Liver (tissue), 7 donors: ENCODE measurements at regions not wholly inside any gene's neighbourhood (a gene's known extent, or its start where the extent isn't known, plus 50 kb on each side); places are given as distances from the start of the nearest gene placed in this dataset.

Experiments used
- DNase-seq: peaks from one replicate; pipeline ENCODE4 v3.0.0-alpha.2; 2017; ENCODE audit warnings: low spot score
- H3K27ac ChIP-seq, 2 donors: one replicate each; pipeline ENCODE4 v1.7.0; 2013; ENCODE audit warnings: inconsistent platforms in 2 of 2, low read length in 2 of 2, control low read depth in 1 of 2, low read depth in 1 of 2, mild to moderate bottlenecking in 1 of 2
- H3K27me3 ChIP-seq, 4 donors: one replicate each; pipeline versions ENCODE4 v1.6.1 to v1.7.0; 2013; ENCODE audit warnings: low read length in 3 of 4, inconsistent platforms in 1 of 4, mild to moderate bottlenecking in 1 of 4, moderate library complexity in 1 of 4; ENCODE audit not compliant: control insufficient read depth in 4 of 4, insufficient read depth in 4 of 4
- H3K36me3 ChIP-seq, 4 donors: one replicate each; pipeline versions ENCODE4 v1.6.1 to v1.7.0; 2013; ENCODE audit warnings: low read length in 3 of 4, mild to moderate bottlenecking in 3 of 4, low read depth in 1 of 4, moderate library complexity in 1 of 4; ENCODE audit not compliant: control insufficient read depth in 4 of 4, insufficient read depth in 3 of 4
- H3K4me1 ChIP-seq, 4 donors: one replicate each; pipeline versions ENCODE4 v1.6.1 to v1.7.0; 2013; ENCODE audit warnings: low read length in 3 of 4, mild to moderate bottlenecking in 3 of 4, moderate library complexity in 1 of 4; ENCODE audit not compliant: control insufficient read depth in 4 of 4, insufficient read depth in 4 of 4
- H3K4me3 ChIP-seq, 3 donors: one replicate each; pipeline versions ENCODE4 v1.6.1 to v1.7.0; 2013; ENCODE audit warnings: low read length in 3 of 3, control low read depth in 1 of 3, low read depth in 1 of 3, mild to moderate bottlenecking in 1 of 3
- H3K9ac ChIP-seq, 2 donors: one replicate each; pipeline ENCODE4 v1.7.0; 2013; ENCODE audit warnings: low read length in 2 of 2, mild to moderate bottlenecking in 2 of 2, moderate library complexity in 2 of 2, control low read depth in 1 of 2, low read depth in 1 of 2
- H3K9me3 ChIP-seq, 4 donors: one replicate each; pipeline versions ENCODE4 v1.6.1 to v1.7.0; 2013; ENCODE audit warnings: low read length in 3 of 4; ENCODE audit not compliant: control insufficient read depth in 4 of 4
- EGR1 ChIP-seq, 2 donors: IDR thresholded peaks; 2 replicates each; pipeline ENCODE4 v1.6.1; 2016 to 2018; ENCODE audit warnings: antibody characterized with exemption in 2 of 2, low read depth in 2 of 2
- FOXA1 ChIP-seq: IDR thresholded peaks from 2 replicates; pipeline ENCODE4 v1.6.1; 2016; ENCODE audit warnings: antibody characterized with exemption
- FOXA2 ChIP-seq: IDR thresholded peaks from 2 replicates; pipeline ENCODE4 v1.6.1; 2016; ENCODE audit warnings: antibody characterized with exemption
- GABPA ChIP-seq, 2 donors: IDR thresholded peaks in 1 of 2; conservative IDR thresholded peaks in 1 of 2; 2 replicates each; pipeline ENCODE4 v1.6.1; 2016; ENCODE audit warnings: antibody characterized with exemption in 2 of 2, mild to moderate bottlenecking in 1 of 2, moderate library complexity in 1 of 2
- HNF4A ChIP-seq, 2 donors: conservative IDR thresholded peaks; 2 replicates each; pipeline ENCODE4 v1.6.1; 2016; ENCODE audit warnings: antibody characterized with exemption in 2 of 2, mild to moderate bottlenecking in 2 of 2
- NR2F2 ChIP-seq: IDR thresholded peaks from 2 replicates; pipeline ENCODE4 v1.6.1; 2016; ENCODE audit warnings: antibody characterized with exemption
- RAD21 ChIP-seq, 2 donors: IDR thresholded peaks; 2 replicates each; pipeline ENCODE4 v1.6.1; 2016; ENCODE audit warnings: antibody characterized with exemption in 2 of 2, mild to moderate bottlenecking in 2 of 2
- RXRA ChIP-seq, 2 donors: IDR thresholded peaks; 2 replicates each; pipeline ENCODE4 v1.6.1; 2017 to 2018; ENCODE audit warnings: antibody characterized with exemption in 2 of 2, mild to moderate bottlenecking in 1 of 2
- SP1 ChIP-seq: IDR thresholded peaks from 2 replicates; pipeline ENCODE4 v1.6.1; 2018; ENCODE audit warnings: antibody characterized with exemption, mild to moderate bottlenecking
- TAF1 ChIP-seq: conservative IDR thresholded peaks from 2 replicates; pipeline ENCODE4 v1.6.1; 2016; ENCODE audit warnings: antibody characterized with exemption, mild to moderate bottlenecking
- YY1 ChIP-seq: IDR thresholded peaks from 2 replicates; pipeline ENCODE4 v1.6.1; 2016; ENCODE audit warnings: antibody characterized with exemption, mild to moderate bottlenecking
- WGBS: extraction: QIAGEN DNeasy Blood & Tissue Kit; methylation state at CpG from one replicate; pipeline ENCODE4 v1.1.7; 2013; 5-methylcytosine and 5-hydroxymethylcytosine counted together
- TF ChIP-seq, protein P1 (sequence below): IDR thresholded peaks from 2 replicates; pipeline ENCODE4 v1.6.1; 2016; ENCODE audit warnings: antibody characterized with exemption
- TF ChIP-seq, protein P2 (sequence below): IDR thresholded peaks from 2 replicates; pipeline ENCODE4 v1.6.1; 2016; ENCODE audit warnings: antibody characterized with exemption, mild to moderate bottlenecking
- TF ChIP-seq, protein P3 (sequence below): IDR thresholded peaks from 2 replicates; pipeline ENCODE4 v1.6.1; 2016; ENCODE audit warnings: antibody characterized with exemption
- TF ChIP-seq, protein P4 (sequence below): IDR thresholded peaks from 2 replicates; pipeline ENCODE4 v1.6.1; 2016; ENCODE audit warnings: antibody characterized with exemption
- donor health status: healthy.
- donor health status: healthy.
- donor health status: healthy.
- donor health status: healthy.

DNA sequence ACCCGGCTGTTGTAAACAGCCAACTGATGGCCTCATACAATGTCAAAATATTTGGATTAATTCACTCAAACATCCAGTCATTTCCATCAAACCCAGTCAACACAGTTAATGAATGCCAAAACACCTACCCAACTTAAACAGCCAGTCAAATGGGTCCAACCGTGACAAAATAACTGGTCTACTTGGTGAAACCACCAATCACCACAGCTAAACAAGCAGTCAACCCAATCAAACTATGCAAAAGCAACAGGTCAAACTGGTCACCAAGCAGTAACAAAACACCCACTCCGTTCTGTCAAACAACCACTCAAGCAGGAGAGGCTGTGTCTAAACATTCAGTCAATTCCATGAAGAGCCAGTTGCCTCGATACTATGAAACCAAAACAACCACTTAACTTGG is 119.2 kb downstream of the FOXD2 start (continued):
- TF ChIP-seq, protein P1, sequence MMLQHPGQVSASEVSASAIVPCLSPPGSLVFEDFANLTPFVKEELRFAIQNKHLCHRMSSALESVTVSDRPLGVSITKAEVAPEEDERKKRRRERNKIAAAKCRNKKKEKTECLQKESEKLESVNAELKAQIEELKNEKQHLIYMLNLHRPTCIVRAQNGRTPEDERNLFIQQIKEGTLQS: no peak
- TF ChIP-seq NR2F2 (no peak), YY1 (no peak), SP1 (no peak)

DNA sequence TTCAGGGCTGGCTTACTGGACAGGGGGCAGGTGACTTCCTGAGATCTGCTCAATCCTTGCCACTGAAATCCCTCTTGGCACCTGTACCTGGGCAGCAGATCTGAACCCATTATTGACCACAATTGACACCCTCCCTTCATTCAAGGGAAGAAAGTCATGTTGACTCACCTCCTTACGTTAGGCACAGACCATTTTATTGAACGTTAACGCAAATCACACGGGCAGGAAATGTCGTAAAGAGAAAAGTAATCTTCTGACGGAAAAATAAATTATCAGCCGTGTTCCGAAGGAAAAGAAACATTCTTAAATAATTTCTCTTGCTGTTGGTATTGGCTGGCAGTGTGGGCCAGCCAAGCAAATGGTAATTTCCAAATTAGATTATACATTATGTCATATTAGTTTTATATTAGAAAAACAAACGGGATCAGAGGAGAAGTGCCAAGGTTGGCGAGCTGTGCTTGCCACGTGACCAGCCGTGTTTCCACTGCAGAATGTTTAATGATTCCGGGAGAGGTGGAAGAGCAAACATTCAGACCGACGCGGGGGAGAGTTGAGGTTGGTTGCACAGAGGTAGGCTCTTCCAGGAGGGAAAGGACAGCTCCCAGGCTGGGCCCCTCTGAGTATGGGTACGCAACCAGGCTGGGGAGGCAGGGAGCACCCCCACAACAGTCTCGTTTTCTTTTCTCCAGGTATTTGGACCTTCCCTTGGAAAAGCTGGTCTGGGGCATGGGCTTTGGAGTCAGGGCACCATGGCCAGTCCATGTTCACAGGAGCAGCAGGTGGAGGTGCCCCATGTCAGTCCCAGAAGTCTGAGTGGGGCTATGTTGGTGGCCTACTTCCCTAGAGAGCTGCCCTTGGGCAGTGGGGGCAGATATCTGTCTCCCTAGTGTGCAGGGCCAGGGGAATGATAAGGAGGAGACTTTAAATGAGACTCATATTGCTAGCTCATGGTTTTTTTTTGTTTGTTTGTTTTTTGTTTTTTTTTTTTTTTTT is 121.1 kb downstream of the FOXD2 start:
- peak; percentile 78 for TF ChIP-seq YY1
- peak in 1 of 2 donors; percentile 74 for TF ChIP-seq RXRA (IDR thresholded peaks at IDR 0.05)
- peak in 1 of 2 donors; percentile 88 for TF ChIP-seq EGR1 (IDR thresholded peaks at IDR 0.05; ENCODE audit: low read depth in 2 of 2)
- peak; percentile 86 for TF ChIP-seq TAF1
- TF ChIP-seq, protein P2, sequence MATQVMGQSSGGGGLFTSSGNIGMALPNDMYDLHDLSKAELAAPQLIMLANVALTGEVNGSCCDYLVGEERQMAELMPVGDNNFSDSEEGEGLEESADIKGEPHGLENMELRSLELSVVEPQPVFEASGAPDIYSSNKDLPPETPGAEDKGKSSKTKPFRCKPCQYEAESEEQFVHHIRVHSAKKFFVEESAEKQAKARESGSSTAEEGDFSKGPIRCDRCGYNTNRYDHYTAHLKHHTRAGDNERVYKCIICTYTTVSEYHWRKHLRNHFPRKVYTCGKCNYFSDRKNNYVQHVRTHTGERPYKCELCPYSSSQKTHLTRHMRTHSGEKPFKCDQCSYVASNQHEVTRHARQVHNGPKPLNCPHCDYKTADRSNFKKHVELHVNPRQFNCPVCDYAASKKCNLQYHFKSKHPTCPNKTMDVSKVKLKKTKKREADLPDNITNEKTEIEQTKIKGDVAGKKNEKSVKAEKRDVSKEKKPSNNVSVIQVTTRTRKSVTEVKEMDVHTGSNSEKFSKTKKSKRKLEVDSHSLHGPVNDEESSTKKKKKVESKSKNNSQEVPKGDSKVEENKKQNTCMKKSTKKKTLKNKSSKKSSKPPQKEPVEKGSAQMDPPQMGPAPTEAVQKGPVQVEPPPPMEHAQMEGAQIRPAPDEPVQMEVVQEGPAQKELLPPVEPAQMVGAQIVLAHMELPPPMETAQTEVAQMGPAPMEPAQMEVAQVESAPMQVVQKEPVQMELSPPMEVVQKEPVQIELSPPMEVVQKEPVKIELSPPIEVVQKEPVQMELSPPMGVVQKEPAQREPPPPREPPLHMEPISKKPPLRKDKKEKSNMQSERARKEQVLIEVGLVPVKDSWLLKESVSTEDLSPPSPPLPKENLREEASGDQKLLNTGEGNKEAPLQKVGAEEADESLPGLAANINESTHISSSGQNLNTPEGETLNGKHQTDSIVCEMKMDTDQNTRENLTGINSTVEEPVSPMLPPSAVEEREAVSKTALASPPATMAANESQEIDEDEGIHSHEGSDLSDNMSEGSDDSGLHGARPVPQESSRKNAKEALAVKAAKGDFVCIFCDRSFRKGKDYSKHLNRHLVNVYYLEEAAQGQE: peak; percentile 88
- TF ChIP-seq, protein P1: no peak
- TF ChIP-seq HNF4A (conservative IDR thresholded peaks at IDR 0.05): peak in 1 of 2 donors; percentile 54
- peak; percentile 13 to 41 for TF ChIP-seq RAD21 (IDR thresholded peaks at IDR 0.05)
- TF ChIP-seq NR2F2: no peak
- peak; percentile 53 for TF ChIP-seq SP1
- peak in 1 of 2 donors; percentile 41 for TF ChIP-seq GABPA (IDR thresholded peaks at IDR 0.05 in 1 of 2, conservative IDR thresholded peaks at IDR 0.05 in 1 of 2)
- no peak for TF ChIP-seq FOXA1
- Histone ChIP-seq H3K9me3 (no peaks in the 10 kb centered on the region), H3K36me3 (no peaks in the 10 kb centered on the region), H3K9ac (no peak overlapping the region), H3K27ac (peak overlapping the region; percentile 62 to 83), H3K4me1 (peaks cover 6 to 22% (median 14%) of the 10 kb centered on the region in 4 donors), H3K27me3 (no peaks in the 10 kb centered on the region), H3K4me3 (peak overlapping the region; percentile 35 to 42 (median 38))
- no peak for DNase-seq
- 28% methylated on average over 18 of the region's 18 CpGs for WGBS

DNA sequence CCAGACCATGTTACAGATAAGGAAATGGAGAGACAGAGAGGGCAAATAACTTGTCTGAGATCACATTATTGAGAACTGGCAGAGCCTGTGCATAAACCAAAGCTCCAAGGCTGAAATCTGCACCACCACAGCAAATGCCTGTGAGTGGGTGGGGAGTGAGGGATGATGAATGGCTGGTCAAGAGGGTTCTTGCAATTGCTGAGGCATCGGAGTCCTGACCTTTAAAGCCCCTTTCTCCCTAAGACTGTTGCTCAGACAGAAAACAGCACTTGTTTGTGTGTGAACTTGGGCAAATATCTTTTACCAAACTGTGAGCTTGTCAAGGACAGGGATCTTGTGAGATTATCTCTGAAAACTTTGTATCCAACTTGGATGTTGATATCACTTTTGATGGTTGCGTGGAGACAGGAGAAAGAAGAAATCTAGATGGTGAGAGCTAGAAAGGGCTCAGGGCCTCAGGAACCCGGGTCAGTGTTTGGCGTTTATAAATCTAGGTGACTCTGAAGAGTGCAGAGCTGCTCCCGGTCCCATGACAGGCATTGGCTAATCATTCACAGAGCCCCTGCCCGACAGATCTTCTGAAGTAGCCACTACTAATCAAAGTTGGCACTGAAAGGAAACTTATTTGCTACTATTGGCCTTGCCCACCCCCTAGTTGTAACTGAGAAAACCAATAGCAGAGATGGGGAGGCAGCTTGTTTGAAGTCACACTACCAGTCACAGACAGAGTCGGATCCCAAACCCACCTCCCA is 122.3 kb downstream of the FOXD2 start:
- DNase-seq: no peak
- Histone ChIP-seq H3K9me3 (no peaks in the 10 kb centered on the region), H3K9ac (peak overlapping the region in 1 of 2 donors; percentile 5), H3K27me3 (no peaks in the 10 kb centered on the region), H3K27ac (peak overlapping the region; percentile 54 to 63), H3K36me3 (no peaks in the 10 kb centered on the region), H3K4me1 (peaks cover 6 to 22% (median 14%) of the 10 kb centered on the region in 4 donors), H3K4me3 (no peak overlapping the region)
- WGBS: 34% methylated on average over 7 of the region's 7 CpGs
- TF ChIP-seq SP1 (peak; percentile 66), RXRA (IDR thresholded peaks at IDR 0.05) (peak; percentile 22 to 54), YY1 (peak; percentile 49), GABPA (IDR thresholded peaks at IDR 0.05 in 1 of 2, conservative IDR thresholded peaks at IDR 0.05 in 1 of 2) (no peak), FOXA2 (no peak), RAD21 (IDR thresholded peaks at IDR 0.05) (peak; percentile 39 to 48), NR2F2 (no peak), EGR1 (IDR thresholded peaks at IDR 0.05; ENCODE audit: low read depth in 2 of 2) (peak in 1 of 2 donors; percentile 20), HNF4A (conservative IDR thresholded peaks at IDR 0.05) (peak; percentile 34 to 38)
- TF ChIP-seq, protein P3, sequence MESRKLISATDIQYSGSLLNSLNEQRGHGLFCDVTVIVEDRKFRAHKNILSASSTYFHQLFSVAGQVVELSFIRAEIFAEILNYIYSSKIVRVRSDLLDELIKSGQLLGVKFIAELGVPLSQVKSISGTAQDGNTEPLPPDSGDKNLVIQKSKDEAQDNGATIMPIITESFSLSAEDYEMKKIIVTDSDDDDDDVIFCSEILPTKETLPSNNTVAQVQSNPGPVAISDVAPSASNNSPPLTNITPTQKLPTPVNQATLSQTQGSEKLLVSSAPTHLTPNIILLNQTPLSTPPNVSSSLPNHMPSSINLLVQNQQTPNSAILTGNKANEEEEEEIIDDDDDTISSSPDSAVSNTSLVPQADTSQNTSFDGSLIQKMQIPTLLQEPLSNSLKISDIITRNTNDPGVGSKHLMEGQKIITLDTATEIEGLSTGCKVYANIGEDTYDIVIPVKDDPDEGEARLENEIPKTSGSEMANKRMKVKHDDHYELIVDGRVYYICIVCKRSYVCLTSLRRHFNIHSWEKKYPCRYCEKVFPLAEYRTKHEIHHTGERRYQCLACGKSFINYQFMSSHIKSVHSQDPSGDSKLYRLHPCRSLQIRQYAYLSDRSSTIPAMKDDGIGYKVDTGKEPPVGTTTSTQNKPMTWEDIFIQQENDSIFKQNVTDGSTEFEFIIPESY: no peak
- TF ChIP-seq, protein P2: peak; percentile 24
- TF ChIP-seq, protein P4, sequence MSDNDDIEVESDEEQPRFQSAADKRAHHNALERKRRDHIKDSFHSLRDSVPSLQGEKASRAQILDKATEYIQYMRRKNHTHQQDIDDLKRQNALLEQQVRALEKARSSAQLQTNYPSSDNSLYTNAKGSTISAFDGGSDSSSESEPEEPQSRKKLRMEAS: peak; percentile 9
